HG02588 (cell line): ENCODE measurements at regions not wholly inside any gene's neighbourhood (a gene's known extent, or its start where the extent isn't known, plus 50 kb on each side); places are given as distances from the start of the nearest gene placed in this dataset.

ENCODE experiments used
- ATAC-seq: cut with Tn5 transposase; IDR thresholded peaks from one replicate; pipeline ENCODE4 v1.9.1; 2021; ENCODE audit warnings: mild to moderate bottlenecking, moderate library complexity; ENCODE audit not compliant: unreplicated experiment

DNA sequence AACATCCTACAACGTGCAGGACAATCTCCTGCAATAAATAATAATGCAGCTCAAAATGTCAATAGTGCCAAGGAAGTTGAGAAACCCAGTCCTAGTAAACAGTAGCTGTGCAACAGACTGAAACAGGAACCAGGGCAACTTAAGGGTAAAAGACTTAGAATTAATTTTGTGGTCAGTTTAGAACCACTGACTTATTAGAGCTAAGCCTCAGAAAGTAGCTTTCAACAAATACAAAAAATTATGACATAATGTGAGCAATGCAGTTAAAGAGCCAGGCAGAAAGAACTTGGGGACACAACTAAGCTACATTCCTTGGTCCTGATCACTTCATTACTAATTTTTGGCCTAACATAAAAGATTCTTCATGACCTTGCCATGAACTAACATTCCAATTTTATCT is 195.4 kb downstream of the MACC1 start:
- peak; percentile 89 for ATAC-seq

DNA sequence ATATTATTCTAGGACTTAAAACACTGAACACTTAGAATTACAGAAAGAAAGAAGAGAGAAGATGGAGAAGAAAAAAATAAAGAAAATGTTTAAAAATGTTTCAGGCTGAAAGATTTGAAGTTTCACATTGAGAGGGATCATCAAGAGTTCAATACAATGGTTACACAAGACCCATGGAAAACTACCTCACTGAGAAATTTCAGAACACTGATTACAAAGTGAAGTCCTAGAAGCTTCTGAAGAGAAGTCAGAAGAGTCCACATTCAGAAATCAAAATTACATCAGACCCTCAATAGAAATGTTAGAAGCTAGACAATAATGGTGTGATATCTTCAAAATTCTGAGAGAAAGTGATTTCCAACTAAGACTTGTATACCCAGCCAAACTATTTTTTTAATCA is 196.1 kb downstream of the MACC1 start:
- no peak for ATAC-seq

DNA sequence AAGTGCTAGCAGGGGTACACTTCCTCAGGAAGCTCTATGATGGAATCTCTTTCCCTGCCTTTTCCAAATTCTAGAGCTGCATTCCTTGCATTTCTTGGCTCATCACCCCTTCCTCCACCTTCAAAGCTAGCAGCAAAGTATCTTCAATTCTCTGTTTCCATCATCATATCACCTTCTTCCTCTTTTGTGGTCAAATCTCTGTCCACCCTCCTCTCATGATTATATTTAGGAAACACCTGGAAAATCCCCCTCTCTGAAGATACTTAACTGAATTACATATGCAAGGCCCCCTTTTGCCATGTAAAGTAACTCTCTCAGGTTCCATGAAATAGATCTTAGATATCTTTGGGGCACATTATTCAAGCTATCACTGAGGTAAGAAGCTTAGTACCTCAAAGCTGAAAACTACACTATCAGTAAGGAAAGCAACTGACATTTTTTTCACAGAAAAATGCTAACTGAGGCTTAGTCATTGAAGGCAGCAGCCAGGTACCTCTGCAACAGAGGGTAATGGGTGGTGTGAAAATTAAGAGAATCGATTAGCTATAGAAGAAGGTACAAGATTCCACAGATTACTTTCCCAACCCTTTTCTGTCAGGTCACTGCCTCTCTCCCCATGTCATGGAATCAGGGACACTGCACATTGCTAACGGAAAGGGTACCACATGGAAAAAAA is 197.3 kb downstream of the MACC1 start:
- ATAC-seq = peak; percentile 77

DNA sequence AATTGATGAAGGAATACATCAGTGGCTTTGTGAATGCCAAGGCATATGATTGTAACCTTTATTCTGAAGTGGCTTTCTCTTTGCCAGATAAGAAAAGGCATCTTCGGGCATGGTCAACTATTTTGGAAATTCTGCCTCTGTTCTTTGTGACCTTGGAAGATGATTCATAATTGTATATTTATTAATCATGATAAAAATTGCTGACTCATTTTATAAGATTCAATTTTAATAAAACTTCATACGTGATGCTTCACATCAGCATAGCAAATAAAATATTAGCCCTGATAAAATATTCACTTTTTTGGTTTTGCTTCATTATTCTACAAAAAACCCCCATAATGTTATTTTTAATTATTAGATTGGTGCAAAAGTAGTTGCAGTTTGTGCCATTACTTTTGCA is 200.5 kb downstream of the MACC1 start:
- no peak for ATAC-seq

DNA sequence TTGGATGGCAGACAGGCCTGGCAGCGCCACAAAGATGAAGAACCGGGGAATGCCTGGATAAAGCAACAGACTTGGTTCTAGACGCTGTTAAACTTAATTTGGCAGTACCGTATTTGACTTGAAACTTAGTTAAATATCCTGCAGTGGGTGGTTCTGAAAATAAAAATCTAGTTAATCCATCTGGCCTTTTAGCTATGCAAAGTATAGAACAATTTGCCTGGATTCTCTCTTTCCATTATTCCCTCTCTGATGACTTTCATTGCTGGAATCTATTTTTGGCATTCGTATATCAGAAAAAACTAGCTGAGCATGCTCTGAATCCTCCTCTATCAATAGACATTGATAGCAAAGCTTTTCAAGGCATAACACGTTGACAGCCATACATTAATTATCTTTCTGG is 203.6 kb downstream of the MACC1 start:
- ATAC-seq = no peak

DNA sequence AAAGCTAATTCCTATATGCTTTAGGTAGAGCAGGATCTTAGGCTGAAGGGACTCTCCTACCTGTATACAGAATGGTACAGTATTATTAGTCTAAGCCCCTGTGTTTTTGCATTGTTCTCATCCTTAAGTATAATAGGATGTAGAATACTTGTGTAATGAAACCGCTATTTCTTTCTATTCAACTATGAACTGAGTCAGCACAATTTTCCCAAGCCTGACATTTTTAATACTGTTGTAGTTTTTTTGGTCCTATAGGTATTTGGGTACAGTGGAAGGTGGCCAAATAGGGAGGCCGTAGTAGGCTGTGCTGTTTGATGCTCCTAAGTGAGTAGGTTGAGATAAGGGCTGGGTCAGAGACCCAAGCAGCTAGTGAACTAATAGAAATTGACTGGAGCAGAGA is 205.1 kb downstream of the MACC1 start:
- no peak for ATAC-seq

DNA sequence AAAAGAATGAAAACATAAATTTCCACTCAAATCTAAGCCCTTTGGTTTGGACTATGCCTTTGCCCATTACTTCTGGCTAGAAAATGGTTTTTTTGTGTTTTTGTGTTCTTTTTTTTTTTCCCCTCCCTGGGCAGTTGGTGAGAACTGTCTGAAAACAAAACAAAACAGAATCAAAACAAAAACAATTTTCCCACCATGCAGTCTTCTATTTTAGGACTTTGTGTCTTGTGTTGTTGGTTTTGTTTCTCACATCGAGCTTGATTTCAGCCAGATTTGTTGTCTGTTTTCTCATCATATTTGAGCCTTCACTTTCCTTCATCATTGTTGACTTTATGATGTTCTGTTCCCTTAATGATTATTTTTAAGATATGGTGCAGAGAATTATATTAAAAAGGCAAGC is 206.3 kb downstream of the MACC1 start:
- ATAC-seq = no peak

DNA sequence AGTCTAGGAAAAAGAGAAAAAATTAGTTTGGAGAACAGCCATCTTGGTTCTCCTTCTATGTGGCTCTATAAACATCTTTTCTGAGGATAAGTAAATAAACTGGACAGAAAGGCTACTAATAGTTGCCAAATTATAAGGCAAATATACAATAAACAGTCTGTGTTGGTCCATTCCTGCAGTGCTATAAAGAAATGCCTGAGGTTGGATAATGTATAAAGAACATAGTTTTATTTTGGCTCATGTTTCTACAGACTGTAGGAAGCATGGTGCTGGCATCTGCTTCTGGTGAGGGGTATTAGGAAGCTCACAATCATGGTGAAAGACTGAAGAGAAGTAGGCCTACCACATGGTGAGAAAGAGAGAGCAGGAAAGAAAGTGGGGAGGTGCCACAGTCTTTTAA is 209.7 kb downstream of the MACC1 start:
- ATAC-seq = no peak

DNA sequence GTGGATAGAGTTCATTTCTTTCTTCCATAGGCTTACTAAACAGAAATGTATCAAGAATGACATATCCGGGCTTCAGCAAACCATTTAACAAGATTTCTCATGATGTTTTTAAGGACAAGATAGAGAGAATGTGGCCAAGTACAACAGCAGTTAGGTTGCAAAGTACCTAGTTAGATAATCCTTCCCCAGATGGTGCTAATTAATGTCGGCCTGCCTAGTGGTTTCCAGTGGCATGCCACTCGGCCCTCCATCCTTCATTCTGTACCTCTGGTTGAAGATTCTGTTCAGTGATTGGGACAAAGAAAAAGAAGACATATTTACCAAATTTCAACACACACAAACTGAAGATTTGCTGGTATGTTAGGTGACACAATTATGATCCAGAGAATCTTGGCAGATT is 212.1 kb downstream of the MACC1 start:
- no peak for ATAC-seq

DNA sequence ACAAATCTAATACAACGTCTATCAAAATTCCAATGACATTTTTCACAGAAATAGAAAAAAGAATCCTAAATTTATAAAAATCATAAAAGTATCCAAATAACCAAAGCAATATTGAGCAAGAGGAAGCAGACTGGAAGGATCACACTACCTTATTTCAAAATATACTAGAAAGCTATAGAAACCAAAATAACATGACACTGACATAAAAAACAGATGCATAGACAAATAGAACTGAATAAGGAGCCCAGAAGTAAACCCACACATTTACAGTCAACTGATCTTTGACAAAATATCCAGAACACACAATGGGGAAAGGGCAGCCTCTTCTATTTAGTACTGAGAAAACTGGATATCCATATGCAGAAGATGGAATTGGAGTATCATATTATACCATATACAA is 217.5 kb downstream of the MACC1 start:
- ATAC-seq = no peak

DNA sequence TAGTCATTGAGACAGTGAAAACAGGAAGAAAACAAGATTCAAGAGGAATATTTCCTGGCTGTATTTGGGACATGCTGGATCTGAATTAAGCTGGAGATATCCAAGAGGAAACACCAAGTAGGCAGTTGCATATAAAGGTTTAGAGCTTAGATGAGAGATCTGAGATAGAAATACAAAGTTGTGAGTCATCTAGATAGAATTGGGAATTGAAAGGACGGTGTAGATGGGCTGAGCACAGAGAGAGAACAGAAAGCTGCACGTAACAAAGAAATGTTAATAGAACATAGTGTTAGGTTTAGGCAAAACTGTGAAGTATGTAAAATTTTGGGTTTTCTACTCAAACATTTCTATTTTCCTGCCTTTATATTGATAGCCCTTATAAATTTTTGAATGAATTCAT is 218.5 kb upstream of the TMEM196 start:
- no peak for ATAC-seq

DNA sequence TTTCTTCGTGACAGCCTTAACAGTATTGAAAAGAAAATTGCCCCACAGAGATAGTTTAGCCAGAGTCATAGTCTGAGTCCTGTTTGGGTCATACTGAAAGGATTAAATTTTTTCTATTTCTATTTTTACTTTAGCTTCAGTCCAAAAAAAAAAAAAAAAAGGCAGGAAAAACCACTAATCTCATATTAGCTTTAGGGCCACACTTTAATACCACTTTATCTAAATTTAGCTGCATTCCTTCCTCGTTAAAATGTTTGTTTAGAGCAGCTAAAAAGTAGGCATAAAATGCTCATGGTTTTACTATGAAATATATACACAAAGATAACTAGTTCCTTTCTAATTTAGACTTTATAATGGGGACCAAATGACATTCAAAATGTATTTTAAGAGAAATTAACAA is 216.5 kb upstream of the TMEM196 start:
- no peak for ATAC-seq

DNA sequence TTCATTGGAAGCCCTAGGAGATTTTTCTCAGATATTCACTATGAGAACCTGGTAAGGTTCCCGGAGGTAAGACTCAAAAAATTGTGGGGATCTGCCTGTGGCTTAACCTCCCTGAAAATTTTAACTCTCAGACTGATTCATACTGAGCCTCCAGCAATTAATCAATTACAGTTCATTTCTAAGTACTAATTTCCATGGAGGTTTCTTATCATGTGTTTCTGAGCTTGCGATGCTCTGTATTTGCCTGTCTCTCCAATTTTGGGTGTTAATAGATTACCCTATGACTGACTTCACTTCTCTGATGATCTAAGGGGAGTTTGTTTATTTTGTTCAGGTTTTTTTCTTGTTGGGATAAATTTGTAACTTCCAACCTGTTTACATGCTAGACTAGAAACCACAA is 215.4 kb upstream of the TMEM196 start:
- ATAC-seq = no peak

DNA sequence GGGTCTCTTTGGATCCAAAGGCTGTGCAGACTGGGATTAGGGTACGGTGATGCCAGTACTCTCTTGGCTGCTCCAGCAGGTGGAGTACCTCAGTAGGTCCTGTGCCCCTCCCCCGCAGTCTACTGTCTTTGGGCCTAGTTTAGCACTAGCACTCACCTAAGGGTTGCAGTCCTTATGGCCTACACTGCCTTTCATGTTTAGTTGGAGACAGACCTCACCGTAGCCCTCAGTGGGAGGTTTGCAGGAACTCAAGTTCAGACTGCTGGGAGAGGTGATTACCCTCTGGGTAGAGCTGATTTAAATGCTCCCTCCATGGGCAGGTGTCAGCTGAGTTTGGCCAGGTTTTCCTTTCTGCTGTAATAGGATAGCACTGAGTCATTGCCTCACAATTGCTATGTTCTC is 210.8 kb upstream of the TMEM196 start:
- ATAC-seq = no peak

DNA sequence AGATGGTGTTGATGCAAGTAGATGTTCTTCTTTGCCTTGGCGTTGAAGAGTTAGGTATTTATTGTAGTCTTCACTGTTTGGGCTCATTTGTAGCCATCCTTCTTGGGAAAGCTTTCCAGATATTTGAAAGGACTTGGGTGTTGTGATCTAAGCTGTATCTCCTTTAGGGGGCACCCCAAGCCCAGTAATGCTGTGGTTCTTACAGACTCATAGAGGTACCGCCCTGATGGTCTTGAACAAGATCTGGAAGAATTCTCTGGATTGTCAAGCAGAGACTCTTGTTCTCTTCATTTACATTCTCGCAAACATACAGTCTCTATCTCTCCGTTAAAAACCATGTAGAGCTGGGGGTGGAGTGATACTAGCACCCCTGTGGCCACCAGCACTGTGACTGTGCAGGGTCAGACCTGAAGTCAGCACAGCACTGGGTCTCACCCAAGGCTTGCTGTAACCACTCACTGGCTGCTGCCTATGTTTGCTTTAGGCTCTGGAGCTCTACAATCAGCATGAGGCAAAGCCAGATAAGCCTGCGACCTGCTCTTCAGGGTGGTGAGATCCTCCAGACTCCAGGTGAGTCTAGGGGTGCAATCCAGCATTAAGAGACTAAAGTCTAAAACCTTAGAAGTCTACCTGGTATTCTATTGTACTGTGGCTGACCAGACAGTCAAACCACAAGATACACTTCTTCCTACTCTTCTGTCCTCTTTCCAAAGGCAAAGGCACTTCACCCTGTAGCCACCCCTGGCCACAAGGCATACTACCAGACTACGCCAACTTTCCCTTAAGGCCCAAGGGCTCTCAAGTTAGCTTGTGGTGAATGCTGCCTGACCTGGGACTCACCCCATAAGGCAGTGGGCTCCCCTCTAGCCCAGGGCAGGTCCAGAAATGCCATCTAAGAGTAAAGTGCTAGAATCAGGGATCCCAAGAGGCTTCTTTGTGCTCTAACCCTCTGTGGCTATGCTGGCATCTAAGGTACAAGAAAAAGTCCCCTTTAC is 209.7 kb upstream of the TMEM196 start:
- ATAC-seq = no peak

DNA sequence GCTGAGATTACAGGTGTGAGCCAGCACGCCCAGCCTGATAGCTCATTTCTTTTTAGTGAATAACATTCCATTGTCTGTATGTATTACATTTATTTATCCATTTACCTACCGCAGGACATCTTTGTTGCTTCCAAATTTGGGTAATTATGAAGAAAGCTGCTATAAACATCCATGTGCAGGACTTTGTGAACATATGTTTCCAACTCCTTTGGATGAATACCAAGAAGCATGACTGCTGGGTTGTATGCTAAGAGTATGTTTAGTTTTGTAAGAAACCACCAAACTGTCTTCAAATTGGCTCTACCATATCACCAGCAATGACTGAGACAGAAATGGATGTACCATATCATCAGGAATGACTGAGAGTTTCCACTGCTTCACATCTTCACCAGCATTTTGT is 200.2 kb upstream of the TMEM196 start:
- no peak for ATAC-seq

DNA sequence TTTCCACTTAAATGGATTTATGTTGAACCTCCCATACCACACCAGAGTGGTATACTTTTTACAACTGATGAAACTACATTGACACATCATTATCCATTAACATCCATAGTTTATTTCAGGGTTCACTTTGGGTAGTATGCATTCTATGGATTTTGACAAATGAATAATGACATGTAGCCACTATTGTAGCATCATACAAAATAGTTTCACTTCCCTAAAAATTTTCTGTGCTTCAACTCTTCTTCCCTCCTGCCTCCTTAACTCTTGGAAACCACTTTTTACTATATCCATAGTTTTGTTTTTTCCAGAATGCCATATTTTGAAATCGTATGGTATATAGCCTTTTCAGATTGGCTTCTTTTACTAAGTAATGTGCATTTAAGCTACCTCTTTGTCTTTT is 199.5 kb upstream of the TMEM196 start:
- ATAC-seq = no peak

DNA sequence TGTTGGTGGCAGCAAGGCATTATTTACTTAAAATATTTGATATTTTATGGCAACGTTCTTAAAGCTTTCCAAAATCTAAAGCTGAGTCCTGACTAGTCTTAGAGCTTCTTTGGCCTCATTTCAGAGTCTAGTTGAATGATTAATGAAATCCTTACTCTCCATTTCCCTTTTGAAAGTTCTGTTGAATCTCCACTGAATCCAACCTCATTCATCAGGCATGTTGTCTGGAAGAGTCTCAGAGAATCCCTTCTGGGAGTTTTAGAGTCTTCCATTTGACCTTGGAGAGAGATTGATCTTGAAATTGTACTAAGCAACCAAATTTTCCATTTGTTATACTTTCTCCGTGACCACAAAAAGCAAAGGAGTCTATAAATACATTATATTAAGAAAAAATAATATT is 198.5 kb upstream of the TMEM196 start:
- no peak for ATAC-seq

DNA sequence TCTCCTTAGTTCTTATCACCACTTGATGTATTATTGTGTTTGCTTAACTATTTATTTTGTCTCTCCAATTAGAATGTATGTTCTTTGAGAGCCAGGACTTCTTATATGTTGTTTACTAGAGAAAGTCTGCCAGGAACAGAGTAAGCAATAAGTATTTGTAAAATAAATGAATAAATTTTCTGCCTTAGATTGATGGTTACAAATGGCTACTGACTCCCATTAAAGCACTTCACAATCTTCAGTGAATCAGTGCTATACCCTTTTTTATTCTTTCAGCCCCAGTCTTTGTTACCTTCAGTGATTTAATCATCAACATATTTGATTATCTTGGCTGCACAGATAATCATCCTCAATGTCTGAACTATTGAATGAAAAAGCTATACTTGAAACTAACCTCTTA is 197.1 kb upstream of the TMEM196 start:
- no peak for ATAC-seq

DNA sequence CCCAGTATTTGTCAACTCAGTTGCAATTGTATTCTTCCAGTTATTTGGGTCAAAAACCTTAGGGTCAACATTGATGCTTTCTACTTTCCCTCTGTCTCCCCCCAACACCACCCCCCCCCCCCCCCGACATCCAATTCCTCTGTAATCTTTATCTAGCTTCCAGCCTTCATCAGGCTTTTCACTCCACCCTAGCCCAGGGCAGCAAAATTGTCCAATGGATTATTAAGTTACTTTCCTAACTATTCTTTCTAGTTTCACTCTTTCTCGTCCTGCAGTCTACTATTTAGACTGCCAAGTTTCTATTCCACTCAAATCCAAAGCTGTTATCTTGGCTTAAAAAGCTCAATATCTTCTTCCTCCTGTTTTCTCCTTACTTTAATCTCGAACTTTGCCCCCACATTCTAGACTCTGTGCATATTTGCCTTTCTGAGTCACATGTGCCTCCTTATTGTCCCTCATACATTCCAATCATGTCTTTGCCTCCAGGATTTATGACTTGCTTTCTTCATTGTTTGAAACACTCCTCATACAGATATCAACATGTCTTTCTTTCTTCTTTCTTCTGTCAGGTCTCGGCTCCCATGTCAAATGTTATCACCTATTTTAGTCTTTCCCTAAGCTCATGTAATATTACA is 196.6 kb upstream of the TMEM196 start:
- ATAC-seq = no peak

DNA sequence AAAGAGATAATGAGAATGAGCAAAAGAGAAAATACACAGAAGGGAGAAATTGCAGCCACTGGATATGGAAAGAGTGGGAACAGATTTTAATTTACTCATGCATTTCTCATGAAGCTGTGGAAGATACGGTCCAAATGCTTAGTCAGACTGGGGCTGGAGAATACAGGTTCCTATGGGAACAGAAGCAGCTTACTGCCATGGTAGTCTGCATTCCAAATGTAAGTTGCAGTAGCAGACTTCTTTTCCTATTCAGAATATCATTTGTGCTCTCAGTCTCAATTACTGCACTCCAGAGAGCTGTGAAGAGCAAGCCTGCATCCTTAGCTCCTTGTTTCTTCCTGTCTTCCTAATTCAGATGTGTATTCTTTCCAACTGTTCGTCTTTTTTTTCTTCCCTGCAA is 190.8 kb upstream of the TMEM196 start:
- ATAC-seq = no peak

DNA sequence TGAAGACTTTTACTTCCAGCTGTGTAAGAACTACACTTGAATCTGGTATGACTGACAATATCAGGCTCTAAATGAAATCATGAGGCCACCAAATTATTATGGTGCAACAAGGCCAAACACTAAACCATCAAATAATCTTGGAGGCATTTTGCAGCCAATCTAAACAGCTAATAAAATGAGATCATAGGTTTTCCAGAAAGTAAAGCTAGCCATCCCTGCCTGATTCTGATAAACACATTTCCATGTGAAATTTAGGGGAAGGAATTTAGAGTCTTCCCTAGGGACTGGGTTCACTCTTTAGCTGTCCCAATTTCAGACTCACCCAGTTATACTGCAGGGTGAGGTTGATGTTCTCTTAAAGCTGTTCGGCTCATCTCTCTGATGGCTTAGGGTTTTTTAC is 190.3 kb upstream of the TMEM196 start:
- no peak for ATAC-seq
